ENCODE measurements at regions not wholly inside any gene's neighbourhood (a gene's known extent, or its start where the extent isn't known, plus 50 kb on each side); places are given as distances from the start of the nearest gene placed in this dataset.
"Not testable (repeated sequence)": the region's sequence is repeated elsewhere in the genome, so short reads cannot be mapped to it uniquely, and the experiment has no call there.

GRCh38 chr2:184452907-184453306 is 145.4 kb upstream of the ZNF804A start:
- Mint-ChIP-seq H3K9me3 (no peaks in the 10 kb centered on the region), H3K27ac (no peak overlapping the region), H3K36me3 (no peaks in the 10 kb centered on the region), H3K4me1 (no peaks in the 10 kb centered on the region), H3K27me3 (no peaks in the 10 kb centered on the region), H3K4me3 (no peak overlapping the region)
- ATAC-seq (replicated peaks): peak in 1 of 2 donors; percentile 31
- no peak for DNase-seq

- ATAC-seq (replicated peaks) (no peak), DNase-seq (no peak)
- peaks cover 0 to 2% of the 10 kb centered on the region in 2 donors for H3K9me3 Mint-ChIP-seq
- H3K27me3 Mint-ChIP-seq: no peaks in the 10 kb centered on the region
- H3K27ac Mint-ChIP-seq: no peak overlapping the region
- H3K36me3 Mint-ChIP-seq: no peaks in the 10 kb centered on the region
- H3K4me3 Mint-ChIP-seq: no peak overlapping the region
- no peaks in the 10 kb centered on the region for H3K4me1 Mint-ChIP-seq
Observed at GRCh38 chr2:184455624-184456023, 142.7 kb upstream of the ZNF804A start.

GRCh38 chr2:184456693-184457092 is 141.6 kb upstream of the ZNF804A start:
- H3K27ac Mint-ChIP-seq; H3K27me3 Mint-ChIP-seq; H3K4me3 Mint-ChIP-seq; H3K4me1 Mint-ChIP-seq; H3K9me3 Mint-ChIP-seq; H3K36me3 Mint-ChIP-seq; ATAC-seq (replicated peaks); DNase-seq: not testable (repeated sequence)

GRCh38 chr2:184463102-184463865 is 135.0 kb upstream of the ZNF804A start:
- H3K27ac Mint-ChIP-seq: no peak overlapping the region
- ATAC-seq (replicated peaks) (no peak), DNase-seq (no peak)
- H3K4me3 Mint-ChIP-seq: no peak overlapping the region
- H3K27me3 Mint-ChIP-seq: no peaks in the 10 kb centered on the region
- peaks cover 0 to 2% of the 10 kb centered on the region in 2 donors for H3K9me3 Mint-ChIP-seq
- no peaks in the 10 kb centered on the region for H3K36me3 Mint-ChIP-seq
- no peaks in the 10 kb centered on the region for H3K4me1 Mint-ChIP-seq

- no peak for ATAC-seq (replicated peaks)
- Mint-ChIP-seq H3K9me3 (peaks cover 0 to under 1% of the 10 kb centered on the region in 2 donors), H3K36me3 (no peaks in the 10 kb centered on the region), H3K4me1 (no peaks in the 10 kb centered on the region), H3K4me3 (no peak overlapping the region), H3K27me3 (no peaks in the 10 kb centered on the region), H3K27ac (no peak overlapping the region)
- no peak for DNase-seq
Observed at GRCh38 chr2:184463866-184464248, 134.5 kb upstream of the ZNF804A start.

GRCh38 chr2:184468826-184469225 is 129.5 kb upstream of the ZNF804A start:
- no peaks in the 10 kb centered on the region for H3K9me3 Mint-ChIP-seq
- H3K27me3 Mint-ChIP-seq: no peaks in the 10 kb centered on the region
- no peaks in the 10 kb centered on the region for H3K36me3 Mint-ChIP-seq
- no peak overlapping the region for H3K27ac Mint-ChIP-seq
- ATAC-seq (replicated peaks) (no peak), DNase-seq (no peak)
- H3K4me3 Mint-ChIP-seq: no peak overlapping the region
- H3K4me1 Mint-ChIP-seq: no peaks in the 10 kb centered on the region

GRCh38 chr2:184472481-184472880 is 125.8 kb upstream of the ZNF804A start:
- Mint-ChIP-seq H3K9me3 (no peaks in the 10 kb centered on the region), H3K36me3 (no peaks in the 10 kb centered on the region), H3K27ac (no peak overlapping the region), H3K4me3 (no peak overlapping the region), H3K27me3 (no peaks in the 10 kb centered on the region), H3K4me1 (no peaks in the 10 kb centered on the region)
- DNase-seq (no peak), ATAC-seq (replicated peaks) (no peak)

- Mint-ChIP-seq H3K36me3 (no peaks in the 10 kb centered on the region), H3K4me1 (no peaks in the 10 kb centered on the region), H3K9me3 (no peaks in the 10 kb centered on the region), H3K27ac (no peak overlapping the region), H3K27me3 (no peaks in the 10 kb centered on the region), H3K4me3 (no peak overlapping the region)
- no peak for ATAC-seq (replicated peaks)
- DNase-seq: no peak
Observed at GRCh38 chr2:184481865-184482264, 116.5 kb upstream of the ZNF804A start.

GRCh38 chr2:184498936-184499335 is 99.4 kb upstream of the ZNF804A start:
- no peak for ATAC-seq (replicated peaks)
- Mint-ChIP-seq H3K4me3 (no peak overlapping the region), H3K27ac (no peak overlapping the region), H3K4me1 (no peaks in the 10 kb centered on the region), H3K36me3 (no peaks in the 10 kb centered on the region), H3K9me3 (peaks cover 0 to 7% of the 10 kb centered on the region in 2 donors), H3K27me3 (no peaks in the 10 kb centered on the region)
- DNase-seq: no peak

- Mint-ChIP-seq H3K9me3 (no peaks in the 10 kb centered on the region), H3K4me1 (no peaks in the 10 kb centered on the region), H3K36me3 (no peaks in the 10 kb centered on the region), H3K27me3 (no peaks in the 10 kb centered on the region), H3K27ac (no peak overlapping the region), H3K4me3 (no peak overlapping the region)
- DNase-seq: no peak
- ATAC-seq (replicated peaks): no peak
Observed at GRCh38 chr2:184504252-184504651, 94.1 kb upstream of the ZNF804A start.

- Mint-ChIP-seq H3K27ac (no peak overlapping the region), H3K36me3 (no peaks in the 10 kb centered on the region), H3K4me3 (no peak overlapping the region), H3K27me3 (no peaks in the 10 kb centered on the region), H3K4me1 (no peaks in the 10 kb centered on the region), H3K9me3 (peaks cover 0 to 2% of the 10 kb centered on the region in 2 donors)
- no peak for ATAC-seq (replicated peaks)
- DNase-seq: no peak
Observed at GRCh38 chr2:184507254-184507653, 91.1 kb upstream of the ZNF804A start.

GRCh38 chr2:184517402-184517801 is 80.9 kb upstream of the ZNF804A start:
- H3K27ac Mint-ChIP-seq: no peak overlapping the region
- H3K27me3 Mint-ChIP-seq: no peaks in the 10 kb centered on the region
- H3K36me3 Mint-ChIP-seq: no peaks in the 10 kb centered on the region
- DNase-seq (no peak), ATAC-seq (replicated peaks) (no peak)
- peaks cover 0 to 2% of the 10 kb centered on the region in 2 donors for H3K9me3 Mint-ChIP-seq
- H3K4me1 Mint-ChIP-seq: no peaks in the 10 kb centered on the region
- H3K4me3 Mint-ChIP-seq: no peak overlapping the region

GRCh38 chr2:184520441-184520840 is 77.9 kb upstream of the ZNF804A start:
- no peak overlapping the region for H3K4me3 Mint-ChIP-seq
- ATAC-seq (replicated peaks) (no peak), DNase-seq (no peak)
- no peak overlapping the region for H3K27ac Mint-ChIP-seq
- no peaks in the 10 kb centered on the region for H3K4me1 Mint-ChIP-seq
- H3K36me3 Mint-ChIP-seq: no peaks in the 10 kb centered on the region
- peaks cover 0 to 8% of the 10 kb centered on the region in 2 donors for H3K9me3 Mint-ChIP-seq
- no peaks in the 10 kb centered on the region for H3K27me3 Mint-ChIP-seq

GRCh38 chr2:184523732-184524131 is 74.6 kb upstream of the ZNF804A start:
- H3K27me3 Mint-ChIP-seq: no peaks in the 10 kb centered on the region
- no peak overlapping the region for H3K27ac Mint-ChIP-seq
- H3K4me3 Mint-ChIP-seq: no peak overlapping the region
- no peak for DNase-seq
- H3K9me3 Mint-ChIP-seq: peaks cover 9 to 12% of the 10 kb centered on the region in 2 donors
- peaks cover 0 to 2% of the 10 kb centered on the region in 2 donors for H3K36me3 Mint-ChIP-seq
- H3K4me1 Mint-ChIP-seq: no peaks in the 10 kb centered on the region
- ATAC-seq (replicated peaks): peak in 1 of 2 donors; percentile 21

- H3K27me3 Mint-ChIP-seq: no peaks in the 10 kb centered on the region
- no peak overlapping the region for H3K4me3 Mint-ChIP-seq
- DNase-seq: no peak
- peaks cover 0 to 2% of the 10 kb centered on the region in 2 donors for H3K36me3 Mint-ChIP-seq
- H3K9me3 Mint-ChIP-seq: peaks cover 9 to 12% of the 10 kb centered on the region in 2 donors
- H3K4me1 Mint-ChIP-seq: no peaks in the 10 kb centered on the region
- H3K27ac Mint-ChIP-seq: no peak overlapping the region
- no peak for ATAC-seq (replicated peaks)
Observed at GRCh38 chr2:184524551-184525382, 73.6 kb upstream of the ZNF804A start.
